WERI-Rb-1 (cell line): ENCODE measurements at regions not wholly inside any gene's neighbourhood (a gene's known extent, or its start where the extent isn't known, plus 50 kb on each side); places are given as distances from the start of the nearest gene placed in this dataset.
"Not testable (repeated sequence)": the region's sequence is repeated elsewhere in the genome, so short reads cannot be mapped to it uniquely, and the experiment has no call there.

Experiments used
- DNase-seq: peaks from one replicate; pipeline ENCODE4 v3.0.0-alpha.2; 2020
- H3K27ac ChIP-seq: fragments of 250-450 bp; sonication (Bioruptor Pico); 2 replicates; pipeline ENCODE4 v1.5.1; 2020; ENCODE audit warnings: mild to moderate bottlenecking, moderate library complexity
- H3K27me3 ChIP-seq: fragments of 250-450 bp; sonication (Bioruptor Pico); 2 replicates; pipeline ENCODE4 v1.5.1; 2021; ENCODE audit warnings: mild to moderate bottlenecking, low read depth, moderate library complexity; ENCODE audit not compliant: insufficient read depth, severe bottlenecking
- H3K36me3 ChIP-seq: fragments of 250-450 bp; sonication (Bioruptor Pico); 2 replicates; pipeline ENCODE4 v1.5.1; 2020; ENCODE audit warnings: mild to moderate bottlenecking, moderate library complexity
- H3K4me3 ChIP-seq: 2 replicates; pipeline ENCODE4 v1.5.1; 2011; ENCODE audit warnings: low read depth, mild to moderate bottlenecking, control low read depth, low read length
- H3K9me3 ChIP-seq: fragments of 250-450 bp; sonication (Bioruptor Pico); 2 replicates; pipeline ENCODE4 v1.5.1; 2021; ENCODE audit warnings: mild to moderate bottlenecking, moderate library complexity; ENCODE audit not compliant: severe bottlenecking
- TF ChIP-seq, protein P1 (sequence below): IDR thresholded peaks from 2 replicates; pipeline ENCODE4 v1.5.1; 2011; ENCODE audit warnings: low read depth, mild to moderate bottlenecking, control low read depth, inconsistent platforms, low read length

DNA sequence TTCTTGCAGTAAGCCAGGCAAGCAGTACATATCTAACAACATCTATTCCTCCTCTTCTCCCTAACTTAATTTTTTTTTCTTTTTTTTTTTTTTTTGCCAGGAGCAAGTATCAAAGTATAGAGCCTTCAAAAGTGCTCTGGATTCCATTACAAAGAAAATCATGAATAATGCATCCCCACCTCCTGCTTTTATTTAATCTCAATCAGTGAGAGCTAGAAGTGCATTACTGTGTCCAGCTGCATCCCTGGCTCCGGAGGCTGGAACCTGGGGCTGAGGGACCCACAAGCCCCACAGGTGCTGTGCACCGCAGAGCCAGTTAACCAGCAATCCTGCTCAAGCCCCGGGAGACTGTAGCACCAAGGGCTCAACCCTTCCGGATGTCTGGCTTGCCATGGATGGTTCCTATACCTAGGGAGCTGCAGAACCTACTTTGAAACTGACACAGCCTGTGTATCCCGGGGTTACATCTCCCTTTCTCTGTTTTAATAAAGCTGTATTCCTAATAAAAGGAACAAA lies 455.9 kb upstream of the RUNX1 start:
- Histone ChIP-seq H3K36me3 (no peaks in the 10 kb centered on the region), H3K9me3 (no peaks in the 10 kb centered on the region), H3K4me3 (no peak overlapping the region), H3K27me3 (peaks cover 93% of the 10 kb centered on the region), H3K27ac (no peak overlapping the region)
- TF ChIP-seq, protein P1, sequence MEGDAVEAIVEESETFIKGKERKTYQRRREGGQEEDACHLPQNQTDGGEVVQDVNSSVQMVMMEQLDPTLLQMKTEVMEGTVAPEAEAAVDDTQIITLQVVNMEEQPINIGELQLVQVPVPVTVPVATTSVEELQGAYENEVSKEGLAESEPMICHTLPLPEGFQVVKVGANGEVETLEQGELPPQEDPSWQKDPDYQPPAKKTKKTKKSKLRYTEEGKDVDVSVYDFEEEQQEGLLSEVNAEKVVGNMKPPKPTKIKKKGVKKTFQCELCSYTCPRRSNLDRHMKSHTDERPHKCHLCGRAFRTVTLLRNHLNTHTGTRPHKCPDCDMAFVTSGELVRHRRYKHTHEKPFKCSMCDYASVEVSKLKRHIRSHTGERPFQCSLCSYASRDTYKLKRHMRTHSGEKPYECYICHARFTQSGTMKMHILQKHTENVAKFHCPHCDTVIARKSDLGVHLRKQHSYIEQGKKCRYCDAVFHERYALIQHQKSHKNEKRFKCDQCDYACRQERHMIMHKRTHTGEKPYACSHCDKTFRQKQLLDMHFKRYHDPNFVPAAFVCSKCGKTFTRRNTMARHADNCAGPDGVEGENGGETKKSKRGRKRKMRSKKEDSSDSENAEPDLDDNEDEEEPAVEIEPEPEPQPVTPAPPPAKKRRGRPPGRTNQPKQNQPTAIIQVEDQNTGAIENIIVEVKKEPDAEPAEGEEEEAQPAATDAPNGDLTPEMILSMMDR: no peak
- DNase-seq: no peak

- Histone ChIP-seq H3K27me3 (peaks cover 91% of the 10 kb centered on the region), H3K4me3 (no peak overlapping the region), H3K9me3 (no peaks in the 10 kb centered on the region), H3K36me3 (no peaks in the 10 kb centered on the region), H3K27ac (no peak overlapping the region)
- no peak for DNase-seq
- TF ChIP-seq, protein P1: no peak
These were observed 455.2 kb upstream of the RUNX1 start for GRCh38 chr21:35504277-35504676.

DNA sequence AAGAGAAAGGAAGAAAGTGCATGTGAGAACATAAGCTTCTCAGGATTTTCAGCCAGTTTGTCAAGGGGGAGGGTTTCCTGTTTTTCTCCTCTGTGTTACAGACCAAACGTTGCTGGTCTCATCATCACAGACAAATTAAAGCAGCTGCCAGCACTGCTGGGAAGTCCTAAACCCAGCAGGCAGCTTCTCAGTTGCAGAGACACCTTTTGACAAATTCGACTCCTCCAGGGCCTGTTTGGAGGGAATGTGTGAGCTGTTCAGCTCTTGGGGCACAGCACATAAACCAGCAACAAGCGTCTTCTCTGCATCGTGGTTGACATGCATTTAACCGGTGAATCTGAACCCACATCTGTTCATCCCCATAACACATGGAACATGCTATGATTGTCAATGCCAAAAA lies 454.6 kb upstream of the RUNX1 start:
- Histone ChIP-seq H3K36me3 (no peaks in the 10 kb centered on the region), H3K27ac (no peak overlapping the region), H3K4me3 (no peak overlapping the region), H3K27me3 (peaks cover 85% of the 10 kb centered on the region), H3K9me3 (no peaks in the 10 kb centered on the region)
- no peak for DNase-seq
- TF ChIP-seq, protein P1: no peak

- Histone ChIP-seq H3K27me3 (peaks cover 76% of the 10 kb centered on the region), H3K36me3 (no peaks in the 10 kb centered on the region), H3K4me3 (no peak overlapping the region), H3K9me3 (no peaks in the 10 kb centered on the region), H3K27ac (no peak overlapping the region)
- no peak for DNase-seq
- TF ChIP-seq, protein P1: no peak
These were observed 453.7 kb upstream of the RUNX1 start for GRCh38 chr21:35502821-35503220.

DNA sequence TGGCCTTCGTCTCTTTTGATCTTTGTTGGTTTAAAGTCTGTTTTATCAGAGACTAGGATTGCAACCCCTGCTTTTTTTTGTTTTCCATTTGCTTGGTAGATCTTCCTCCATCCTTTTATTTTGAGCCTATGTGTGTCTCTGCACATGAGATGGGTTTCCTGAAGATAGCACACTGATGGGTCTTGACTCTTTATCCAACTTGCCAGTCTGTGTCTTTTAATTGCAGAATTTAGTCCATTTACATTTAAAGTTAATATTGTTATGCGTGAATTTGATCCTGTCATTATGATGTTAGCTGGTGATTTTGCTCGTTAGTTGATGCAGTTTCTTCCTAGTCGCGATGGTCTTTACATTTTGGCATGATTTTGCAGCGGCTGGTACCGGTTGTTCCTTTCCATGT lies 448.4 kb upstream of the RUNX1 start:
- not testable (repeated sequence) for DNase-seq, H3K36me3 ChIP-seq, H3K27ac ChIP-seq, H3K4me3 ChIP-seq, H3K9me3 ChIP-seq
- H3K27me3 ChIP-seq: peaks cover 33% of the 10 kb centered on the region

- Histone ChIP-seq H3K27me3 (peaks cover 58% of the 10 kb centered on the region), H3K36me3 (no peaks in the 10 kb centered on the region), H3K9me3 (peaks cover 4% of the 10 kb centered on the region), H3K27ac (no peak overlapping the region), H3K4me3 (no peak overlapping the region)
- DNase-seq: no peak
- TF ChIP-seq, protein P1: no peak
These were observed 443.0 kb upstream of the RUNX1 start for GRCh38 chr21:35491920-35492678.
